Activated T-cell treated with anti-CD3 and anti-CD28 coated beads for 24 hours (primary cell): ENCODE measurements at regions not wholly inside any gene's neighbourhood (a gene's known extent, or its start where the extent isn't known, plus 50 kb on each side); places are given as distances from the start of the nearest gene placed in this dataset.

Experiments
- DNase-seq: peaks from one replicate; pipeline ENCODE4 v3.0.0-alpha.2; 2020; ENCODE audit warnings: low read depth

DNA sequence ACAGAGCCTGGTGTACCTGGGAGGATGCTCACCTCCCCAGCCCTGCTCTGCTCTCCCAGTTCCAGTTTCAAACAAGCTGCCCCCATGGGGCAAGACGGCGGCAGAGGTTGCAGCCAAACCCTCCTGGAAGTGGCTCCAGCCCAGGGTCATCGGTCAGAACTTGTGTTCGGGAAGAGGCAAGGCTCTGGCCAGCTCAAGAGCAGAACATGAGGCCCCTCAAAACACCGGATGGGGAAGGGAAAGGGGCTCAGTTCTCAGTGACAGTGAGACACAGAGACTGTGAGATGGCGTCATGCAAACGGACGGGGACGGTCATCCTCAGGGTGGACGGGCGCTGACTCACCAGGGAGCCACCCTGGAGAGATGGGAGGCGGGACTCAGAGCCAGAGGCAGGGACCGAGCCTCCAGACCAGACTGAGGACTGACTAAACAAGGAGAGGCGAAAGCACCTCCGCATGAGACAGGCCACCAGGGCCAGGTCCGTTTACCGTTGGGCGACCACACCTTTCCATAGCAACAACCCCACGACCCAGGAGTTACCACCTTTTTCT, 63.9 kb upstream of the GALNT9 start:
- no peak for DNase-seq

GRCh38 chr12:132392389-132393244, 63.2 kb upstream of the GALNT9 start:
- no peak for DNase-seq

DNA sequence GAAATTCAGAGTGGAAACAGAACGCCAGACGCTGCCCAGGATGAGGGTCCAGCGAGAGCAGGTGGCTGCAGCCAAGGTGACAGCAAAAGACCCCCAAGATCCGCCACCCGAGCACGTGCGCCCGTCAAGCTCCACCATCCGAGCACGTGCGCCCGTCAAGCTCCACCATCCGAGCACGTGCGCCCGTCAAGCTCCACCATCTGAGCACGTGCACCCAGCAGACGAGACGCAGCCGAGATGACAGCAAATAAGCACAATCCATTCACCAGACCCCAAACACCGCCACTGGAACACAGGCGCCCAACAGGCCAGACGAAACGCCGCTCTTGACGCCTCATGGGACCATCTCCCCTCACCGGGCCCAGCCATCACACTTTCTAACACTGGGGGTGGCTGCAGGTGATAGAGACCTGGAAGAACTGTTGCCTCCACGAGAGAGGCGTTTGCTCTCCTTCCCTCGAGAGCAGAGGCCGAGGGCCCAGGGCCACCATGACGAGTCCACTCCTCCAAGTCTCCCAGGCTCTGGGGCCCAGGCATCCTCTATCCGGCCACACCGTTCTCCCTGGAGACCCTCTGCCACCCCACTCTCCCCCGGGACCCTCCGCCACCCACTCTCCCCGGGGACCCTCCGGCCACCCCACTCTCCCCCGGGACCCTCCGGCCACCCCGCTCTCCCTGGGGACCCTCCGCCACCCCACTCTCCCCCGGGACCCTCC, 62.1 kb upstream of the GALNT9 start:
- no peak for DNase-seq

GRCh38 chr12:132390287-132391076, 61.1 kb upstream of the GALNT9 start:
- no peak for DNase-seq

DNA sequence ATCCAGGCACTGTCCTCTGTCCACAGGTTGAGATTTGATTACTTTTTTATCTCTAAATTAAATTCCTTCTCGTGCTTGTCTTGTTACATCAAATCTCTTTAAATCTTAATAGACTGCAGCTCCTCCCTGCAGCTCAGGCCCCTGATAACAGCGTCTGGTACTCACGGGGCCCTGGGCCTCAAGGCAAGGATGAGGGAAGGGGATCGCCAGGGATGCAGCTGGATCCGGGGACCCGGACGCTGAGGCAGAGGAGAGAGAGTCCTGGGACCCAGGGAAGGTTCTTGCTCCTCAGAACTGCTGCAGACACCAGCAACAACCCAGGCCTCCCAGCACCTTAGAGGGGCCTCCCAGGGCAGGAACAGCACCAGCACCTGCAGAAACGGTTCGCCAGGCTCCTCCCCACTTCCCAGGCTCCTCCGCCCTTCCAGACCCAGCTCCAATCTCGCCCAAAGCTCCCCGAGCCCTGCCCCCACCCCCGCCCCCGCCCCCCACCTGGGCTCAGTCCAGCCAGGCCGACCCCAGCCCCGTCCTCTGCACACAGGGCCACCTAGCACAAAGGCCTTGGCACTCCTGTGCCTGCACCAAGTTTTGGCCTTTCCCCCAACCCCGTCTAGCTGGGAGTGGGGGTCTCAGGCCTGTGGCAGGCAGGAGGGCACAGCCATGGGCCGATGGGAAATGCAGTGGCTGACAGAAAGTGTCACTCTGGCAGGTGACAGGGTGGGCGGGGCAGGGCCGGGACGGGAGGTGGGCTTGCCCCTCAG, 60.3 kb upstream of the GALNT9 start:
- no peak for DNase-seq

DNA sequence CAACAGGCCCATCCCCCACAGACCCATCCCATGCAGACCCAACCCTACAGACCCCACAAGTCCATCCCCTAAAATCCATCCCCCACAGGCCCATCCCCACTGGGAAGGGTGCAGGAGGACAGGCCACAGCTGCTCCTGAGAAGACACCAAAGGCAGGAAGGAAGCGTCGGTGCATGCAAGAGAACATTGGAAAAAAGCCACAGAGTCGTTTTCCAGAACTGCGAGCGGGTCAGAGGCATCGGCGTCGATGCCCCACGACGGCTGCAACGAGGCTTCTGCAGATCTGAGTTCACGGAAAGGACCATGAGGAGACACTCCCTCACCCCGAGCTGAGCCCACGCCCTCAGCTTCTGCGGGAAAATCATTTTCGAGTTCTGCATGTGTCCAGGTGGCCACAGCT, 59.6 kb upstream of the GALNT9 start:
- DNase-seq = no peak

DNA sequence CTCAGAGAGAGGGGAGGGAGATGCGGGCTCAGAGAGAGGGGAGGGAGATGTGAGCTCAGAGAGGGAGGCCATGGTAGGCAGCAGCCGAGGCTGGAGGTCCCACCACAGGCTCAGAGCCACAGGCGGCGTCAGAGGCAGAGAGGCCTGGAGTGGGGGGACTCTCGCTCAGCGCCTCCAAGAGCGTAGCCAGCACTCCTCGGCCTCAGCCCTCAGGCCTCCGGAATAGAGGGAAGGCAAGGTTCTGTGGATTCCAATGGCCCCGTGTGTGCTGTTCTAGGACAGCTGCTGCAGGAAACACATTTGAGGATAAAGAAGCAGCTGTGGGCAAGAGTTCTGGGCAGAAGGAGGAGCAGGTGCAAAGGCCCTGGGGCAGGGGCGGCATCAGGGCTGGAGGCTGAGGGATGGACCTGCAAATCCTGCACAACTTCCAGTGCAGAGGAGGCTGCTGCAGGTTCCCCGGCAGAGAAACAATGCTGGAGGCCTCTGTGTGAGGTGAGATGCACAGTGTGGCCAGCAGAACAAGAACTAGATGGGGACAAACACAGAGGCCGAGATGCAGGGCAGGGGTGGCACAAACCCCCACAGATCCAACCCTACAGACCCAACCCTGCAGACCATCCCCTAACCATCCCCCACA, 59.1 kb upstream of the GALNT9 start:
- DNase-seq = no peak

DNA sequence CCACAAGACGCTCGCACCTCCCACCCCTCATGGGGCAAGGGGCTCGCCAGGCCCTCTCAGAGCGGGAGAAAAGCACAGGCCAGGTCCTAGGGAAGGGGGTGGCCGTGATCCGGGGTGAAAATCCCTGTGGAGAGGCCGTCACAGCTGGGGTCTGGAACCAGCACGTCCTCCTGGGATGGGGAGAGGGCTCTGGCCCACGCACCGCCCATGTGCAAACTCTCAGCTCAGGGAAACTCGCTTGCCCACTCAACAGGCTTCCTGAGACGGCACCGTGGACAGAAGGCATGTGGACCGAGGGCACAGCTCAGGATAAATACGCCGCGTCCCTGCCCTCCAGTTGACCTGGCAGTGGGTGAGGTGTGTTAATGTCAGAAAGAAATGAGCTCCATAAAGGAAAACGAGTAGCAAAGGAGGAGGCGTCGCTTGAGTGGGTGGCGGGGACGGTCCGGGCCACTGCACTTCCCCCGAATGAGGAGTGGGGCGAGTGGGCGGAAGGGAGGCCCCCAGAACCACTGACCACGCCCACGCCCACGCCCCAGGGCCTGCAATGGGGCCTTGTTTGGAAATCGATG, 57.6 kb upstream of the GALNT9 start:
- DNase-seq = no peak

DNA sequence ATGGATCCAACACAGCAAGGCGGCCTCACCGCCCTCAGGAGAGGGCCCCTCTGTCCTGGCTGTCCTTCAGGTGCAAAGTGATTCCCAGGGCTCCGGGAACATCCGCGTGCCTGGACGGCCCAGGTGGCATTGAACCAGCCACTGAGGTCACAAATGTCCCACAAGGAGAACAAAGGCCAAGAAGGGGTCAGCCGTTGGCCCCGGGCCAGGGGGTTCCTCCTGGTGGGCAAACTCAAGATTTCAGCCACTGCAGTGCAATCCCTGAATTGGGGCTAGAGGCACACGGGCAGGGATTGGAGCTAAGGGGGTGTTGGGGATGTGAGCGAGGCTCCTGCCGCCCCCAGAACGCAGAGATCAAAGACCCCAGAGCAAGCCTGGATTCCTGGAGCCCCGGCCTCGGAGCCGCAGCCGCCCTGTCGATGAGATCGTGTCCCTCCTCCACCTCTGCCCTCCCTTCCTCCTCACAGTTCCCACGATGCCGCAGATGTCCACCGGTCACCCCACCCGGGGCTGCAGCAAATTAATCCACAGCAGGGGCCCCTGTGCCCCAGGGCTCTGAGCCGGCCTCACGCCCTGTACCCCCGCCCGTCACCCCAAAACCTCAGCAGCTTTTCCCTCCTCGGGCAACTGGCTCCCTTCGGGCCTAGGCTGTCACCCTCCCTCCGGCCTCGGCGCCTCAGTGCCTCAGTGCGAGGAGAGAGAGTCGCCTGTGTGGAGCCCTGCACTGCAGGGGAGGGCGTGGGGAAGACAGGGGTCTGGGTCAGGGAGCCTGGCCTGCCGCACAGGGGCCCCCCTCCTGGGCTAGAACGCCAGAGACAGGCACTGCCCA, 56.7 kb upstream of the GALNT9 start:
- no peak for DNase-seq

DNA sequence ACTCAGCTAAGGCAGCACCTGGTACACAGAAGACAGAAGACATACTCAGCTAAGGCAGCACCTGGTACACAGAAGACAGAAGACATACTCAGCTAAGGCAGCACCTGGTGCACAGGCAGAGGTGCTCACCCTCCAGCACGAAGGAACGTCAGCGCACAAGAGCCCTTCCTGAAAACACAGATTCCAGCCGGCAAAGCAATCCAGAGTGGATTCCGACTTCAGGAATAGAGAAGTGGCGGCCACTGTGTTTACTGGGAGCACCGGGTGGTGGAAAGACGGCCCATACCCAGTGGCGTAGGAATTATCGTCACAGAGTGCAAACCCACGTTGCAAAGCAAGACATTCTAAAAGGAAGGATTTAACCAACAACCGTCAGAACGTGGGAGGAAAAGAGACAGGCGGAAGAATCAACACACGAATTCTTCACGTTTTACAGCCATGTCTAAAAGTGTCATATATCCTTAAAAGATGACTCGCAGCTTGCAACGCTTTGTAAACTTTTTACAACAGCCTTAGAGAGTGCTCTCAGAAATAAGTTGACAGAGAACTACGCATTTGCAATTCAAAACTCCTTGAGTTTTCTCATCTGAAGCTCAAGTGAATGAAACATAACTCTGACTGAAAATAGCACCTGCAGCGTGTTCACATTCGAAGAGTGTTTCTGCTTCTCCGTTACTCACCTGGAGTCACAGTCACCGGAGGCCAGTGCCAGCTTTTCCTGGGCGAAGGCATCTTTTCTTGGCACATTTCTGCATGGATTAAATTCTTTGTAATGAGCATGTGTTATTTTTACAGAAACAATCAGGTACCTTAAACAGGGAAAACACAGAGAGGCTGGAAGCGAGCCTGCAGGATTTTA, 55.8 kb upstream of the GALNT9 start:
- no peak for DNase-seq

GRCh38 chr12:132380641-132381040, 51.3 kb upstream of the GALNT9 start:
- no peak for DNase-seq

- DNase-seq = no peak
Measured at GRCh38 chr12:132379996-132380395, 50.6 kb upstream of the GALNT9 start.

- no peak for DNase-seq
Measured at GRCh38 chr12:132379576-132379975, 50.2 kb upstream of the GALNT9 start.
